ENCODE measurements at regions not wholly inside any gene's neighbourhood (a gene's known extent, or its start where the extent isn't known, plus 50 kb on each side); places are given as distances from the start of the nearest gene placed in this dataset.

- Histone ChIP-seq H3K79me1 (ENCODE audit: low read length) (no peaks in the 10 kb centered on the region), H2BK120ac (ENCODE audit: low read depth, low read length) (no peak overlapping the region), H2BK5ac (ENCODE audit: low read length) (no peak overlapping the region), H2AK5ac (ENCODE audit: low read length) (no peak overlapping the region), H3K4me2 (ENCODE audit: low read length) (no peak overlapping the region), H3K79me2 (ENCODE audit: control insufficient read depth, insufficient read depth, low read length) (no peaks in the 10 kb centered on the region), H3K23ac (ENCODE audit: low read length) (no peak overlapping the region), H4K5ac (ENCODE audit: low read length) (no peak overlapping the region), H3K4ac (ENCODE audit: low read depth, low read length) (no peak overlapping the region), H3K36me3 (ENCODE audit: control insufficient read depth, insufficient read depth, low read length) (no peaks in the 10 kb centered on the region), H3K4me1 (ENCODE audit: control insufficient read depth, low read depth, low read length) (no peaks in the 10 kb centered on the region), H2BK15ac (replicated peaks; ENCODE audit: low read depth) (no peak overlapping the region), H3K27ac (ENCODE audit: low read depth, low read length) (no peak overlapping the region), H3K56ac (ENCODE audit: low read length) (no peak overlapping the region), H3K4me3 (ENCODE audit: low read length) (no peak overlapping the region), H3K27me3 (ENCODE audit: insufficient read depth, low read length, poor library complexity) (no peaks in the 10 kb centered on the region), H3K9ac (ENCODE audit: low read length) (no peak overlapping the region), H3K18ac (ENCODE audit: low read length) (no peak overlapping the region), H4K8ac (ENCODE audit: low read depth, low read length) (no peak overlapping the region)
- no CpG with 5 or more reads among the region's 2 CpGs for WGBS (ENCODE audit: extremely low coverage, insufficient coverage, low lambda C conversion rate)
- DNase-seq = no peak
These were observed 1165.1 kb upstream of the USP15 start for GRCh38 chr12:61095111-61095510.

GRCh38 chr12:61098031-61098580 is 1162.1 kb upstream of the USP15 start:
- Histone ChIP-seq H3K79me2 (ENCODE audit: control insufficient read depth, insufficient read depth, low read length) (no peaks in the 10 kb centered on the region), H2BK5ac (ENCODE audit: low read length) (no peak overlapping the region), H3K4me1 (ENCODE audit: control insufficient read depth, low read depth, low read length) (no peaks in the 10 kb centered on the region), H2AK5ac (ENCODE audit: low read length) (no peak overlapping the region), H3K79me1 (ENCODE audit: low read length) (no peaks in the 10 kb centered on the region), H3K56ac (ENCODE audit: low read length) (no peak overlapping the region), H4K5ac (ENCODE audit: low read length) (no peak overlapping the region), H4K8ac (ENCODE audit: low read depth, low read length) (no peak overlapping the region), H3K27ac (ENCODE audit: low read depth, low read length) (no peak overlapping the region), H3K36me3 (ENCODE audit: control insufficient read depth, insufficient read depth, low read length) (no peaks in the 10 kb centered on the region), H3K4me2 (ENCODE audit: low read length) (no peak overlapping the region), H3K27me3 (ENCODE audit: insufficient read depth, low read length, poor library complexity) (no peaks in the 10 kb centered on the region), H3K18ac (ENCODE audit: low read length) (no peak overlapping the region), H3K4ac (ENCODE audit: low read depth, low read length) (no peak overlapping the region), H3K4me3 (ENCODE audit: low read length) (no peak overlapping the region), H3K23ac (ENCODE audit: low read length) (no peak overlapping the region), H2BK120ac (ENCODE audit: low read depth, low read length) (no peak overlapping the region), H2BK15ac (replicated peaks; ENCODE audit: low read depth) (no peak overlapping the region), H3K9ac (ENCODE audit: low read length) (no peak overlapping the region)
- WGBS (ENCODE audit: extremely low coverage, insufficient coverage, low lambda C conversion rate) = no CpG with 5 or more reads among the region's 7 CpGs
- no peak for DNase-seq

DNA sequence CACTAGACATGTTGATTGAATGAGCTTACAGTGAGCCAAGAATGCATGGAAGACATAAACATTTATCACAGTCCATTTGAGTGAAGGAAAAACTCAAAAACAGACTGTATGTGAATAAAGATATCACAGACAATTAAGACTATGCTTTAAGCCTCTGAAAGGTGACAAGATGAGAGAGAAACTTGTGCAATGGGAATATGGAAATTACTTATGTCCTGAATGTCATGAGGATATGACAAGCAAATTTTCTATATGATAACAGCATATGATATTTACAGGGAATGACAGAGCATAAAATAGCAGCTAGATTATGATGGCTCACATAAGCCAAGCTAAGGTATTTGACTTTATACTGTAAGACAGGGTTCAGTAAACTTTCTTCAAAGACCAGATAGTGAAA is 1153.1 kb upstream of the USP15 start:
- no peak for DNase-seq
- H3K79me2 ChIP-seq (ENCODE audit: control insufficient read depth, insufficient read depth, low read length) = no peaks in the 10 kb centered on the region
- H3K27me3 ChIP-seq (ENCODE audit: insufficient read depth, low read length, poor library complexity) = no peaks in the 10 kb centered on the region
- H3K4me3 ChIP-seq (ENCODE audit: low read length) = no peak overlapping the region
- no peaks in the 10 kb centered on the region for H3K79me1 ChIP-seq (ENCODE audit: low read length)
- H3K4me2 ChIP-seq (ENCODE audit: low read length) = no peak overlapping the region
- no peaks in the 10 kb centered on the region for H3K4me1 ChIP-seq (ENCODE audit: control insufficient read depth, low read depth, low read length)
- no peak overlapping the region for H3K18ac ChIP-seq (ENCODE audit: low read length)
- no peaks in the 10 kb centered on the region for H3K36me3 ChIP-seq (ENCODE audit: control insufficient read depth, insufficient read depth, low read length)
- H2BK5ac ChIP-seq (ENCODE audit: low read length) = no peak overlapping the region
- no peak overlapping the region for H2BK120ac ChIP-seq (ENCODE audit: low read depth, low read length)
- H4K5ac ChIP-seq (ENCODE audit: low read length) = no peak overlapping the region
- no peak overlapping the region for H3K9ac ChIP-seq (ENCODE audit: low read length)
- H3K56ac ChIP-seq (ENCODE audit: low read length) = no peak overlapping the region
- no peak overlapping the region for H3K4ac ChIP-seq (ENCODE audit: low read depth, low read length)
- no peak overlapping the region for H2AK5ac ChIP-seq (ENCODE audit: low read length)
- H2BK15ac ChIP-seq (replicated peaks; ENCODE audit: low read depth) = no peak overlapping the region
- H4K8ac ChIP-seq (ENCODE audit: low read depth, low read length) = no peak overlapping the region
- H3K23ac ChIP-seq (ENCODE audit: low read length) = no peak overlapping the region
- no peak overlapping the region for H3K27ac ChIP-seq (ENCODE audit: low read depth, low read length)

- Histone ChIP-seq H4K5ac (ENCODE audit: low read length) (no peak overlapping the region), H3K27ac (ENCODE audit: low read depth, low read length) (no peak overlapping the region)
- no CpG with 5 or more reads among the region's 1 CpG for WGBS (ENCODE audit: extremely low coverage, insufficient coverage, low lambda C conversion rate)
These were observed 1149.0 kb upstream of the USP15 start for GRCh38 chr12:61111218-61111617.

DNA sequence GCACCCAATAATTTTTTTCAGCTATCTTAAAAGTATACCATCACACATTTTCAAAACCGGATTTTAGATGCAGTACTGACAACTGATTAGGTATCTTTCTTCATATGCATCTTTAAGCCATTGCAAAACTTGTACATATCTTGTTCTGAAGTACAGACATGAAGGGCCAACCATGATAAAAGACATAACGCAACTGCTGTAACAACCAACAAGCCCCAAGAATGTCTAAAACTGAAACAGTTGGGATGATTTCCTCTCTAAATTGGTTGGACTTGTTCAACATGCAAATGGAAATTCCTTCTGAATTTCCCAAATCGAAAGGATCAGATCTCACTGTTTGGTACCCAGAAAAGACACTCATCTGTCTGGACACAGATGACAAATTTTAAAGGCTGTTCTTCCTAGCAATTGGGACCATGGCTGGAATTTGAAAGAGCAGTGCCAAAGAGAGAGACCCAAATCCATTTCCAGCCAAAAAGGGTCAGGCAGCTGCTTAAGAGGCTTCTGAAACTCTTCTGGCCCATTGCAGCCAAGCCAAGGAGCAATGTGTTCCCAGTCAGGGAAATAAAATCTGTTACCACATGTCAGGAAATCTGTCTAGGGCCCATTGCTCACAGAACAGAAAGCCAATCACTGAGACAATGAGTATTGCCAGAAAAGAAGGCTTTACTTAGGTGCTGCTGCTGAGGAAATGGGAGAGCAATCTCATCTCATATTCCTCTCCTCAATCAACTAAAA is 1122.4 kb upstream of the USP15 start:
- no peak overlapping the region for H4K5ac ChIP-seq (ENCODE audit: low read length)
- WGBS (ENCODE audit: extremely low coverage, insufficient coverage, low lambda C conversion rate) = no CpG with 5 or more reads among the region's 3 CpGs

More at GRCh38 chr12:61111218-61111617, 1149.0 kb upstream of the USP15 start:
- H2AK5ac ChIP-seq (ENCODE audit: low read length) = no peak overlapping the region
- no peaks in the 10 kb centered on the region for H3K27me3 ChIP-seq (ENCODE audit: insufficient read depth, low read length, poor library complexity)
- no peaks in the 10 kb centered on the region for H3K36me3 ChIP-seq (ENCODE audit: control insufficient read depth, insufficient read depth, low read length)
- H2BK120ac ChIP-seq (ENCODE audit: low read depth, low read length) = no peak overlapping the region
- no peak overlapping the region for H3K18ac ChIP-seq (ENCODE audit: low read length)
- H3K9ac ChIP-seq (ENCODE audit: low read length) = no peak overlapping the region
- H3K4me2 ChIP-seq (ENCODE audit: low read length) = no peak overlapping the region
- H3K23ac ChIP-seq (ENCODE audit: low read length) = no peak overlapping the region
- no peak overlapping the region for H3K56ac ChIP-seq (ENCODE audit: low read length)
- no peak overlapping the region for H4K8ac ChIP-seq (ENCODE audit: low read depth, low read length)
- no peaks in the 10 kb centered on the region for H3K4me1 ChIP-seq (ENCODE audit: control insufficient read depth, low read depth, low read length)
- no peak overlapping the region for H3K4ac ChIP-seq (ENCODE audit: low read depth, low read length)
- H3K79me2 ChIP-seq (ENCODE audit: control insufficient read depth, insufficient read depth, low read length) = no peaks in the 10 kb centered on the region
- H2BK15ac ChIP-seq (replicated peaks; ENCODE audit: low read depth) = no peak overlapping the region
- H3K4me3 ChIP-seq (ENCODE audit: low read length) = no peak overlapping the region
- H2BK5ac ChIP-seq (ENCODE audit: low read length) = no peak overlapping the region
- no peaks in the 10 kb centered on the region for H3K79me1 ChIP-seq (ENCODE audit: low read length)
- no peak for DNase-seq

GRCh38 chr12:61138415-61138759 is 1121.8 kb upstream of the USP15 start:
- H3K18ac ChIP-seq (ENCODE audit: low read length) = no peak overlapping the region

More for the DNA sequence above, 1122.4 kb upstream of the USP15 start:
- Histone ChIP-seq H3K23ac (ENCODE audit: low read length) (no peak overlapping the region), H2BK120ac (ENCODE audit: low read depth, low read length) (no peak overlapping the region), H3K56ac (ENCODE audit: low read length) (no peak overlapping the region), H3K4me2 (ENCODE audit: low read length) (no peak overlapping the region), H2BK5ac (ENCODE audit: low read length) (no peak overlapping the region), H3K4me1 (ENCODE audit: control insufficient read depth, low read depth, low read length) (no peaks in the 10 kb centered on the region), H3K79me2 (ENCODE audit: control insufficient read depth, insufficient read depth, low read length) (no peaks in the 10 kb centered on the region), H3K27me3 (ENCODE audit: insufficient read depth, low read length, poor library complexity) (no peaks in the 10 kb centered on the region), H3K36me3 (ENCODE audit: control insufficient read depth, insufficient read depth, low read length) (no peaks in the 10 kb centered on the region), H3K27ac (ENCODE audit: low read depth, low read length) (no peak overlapping the region), H2AK5ac (ENCODE audit: low read length) (no peak overlapping the region), H3K79me1 (ENCODE audit: low read length) (no peaks in the 10 kb centered on the region), H2BK15ac (replicated peaks; ENCODE audit: low read depth) (no peak overlapping the region), H3K9ac (ENCODE audit: low read length) (no peak overlapping the region), H4K8ac (ENCODE audit: low read depth, low read length) (no peak overlapping the region), H3K4me3 (ENCODE audit: low read length) (no peak overlapping the region), H3K18ac (ENCODE audit: low read length) (no peak overlapping the region), H3K4ac (ENCODE audit: low read depth, low read length) (no peak overlapping the region)
- DNase-seq = no peak

More at GRCh38 chr12:61138415-61138759, 1121.8 kb upstream of the USP15 start:
- H3K36me3 ChIP-seq (ENCODE audit: control insufficient read depth, insufficient read depth, low read length) = no peaks in the 10 kb centered on the region
- no peak overlapping the region for H2BK5ac ChIP-seq (ENCODE audit: low read length)
- H2BK120ac ChIP-seq (ENCODE audit: low read depth, low read length) = no peak overlapping the region
- H3K4me1 ChIP-seq (ENCODE audit: control insufficient read depth, low read depth, low read length) = no peaks in the 10 kb centered on the region
- H3K4me2 ChIP-seq (ENCODE audit: low read length) = no peak overlapping the region
- H3K27me3 ChIP-seq (ENCODE audit: insufficient read depth, low read length, poor library complexity) = no peaks in the 10 kb centered on the region
- no peak for DNase-seq
- H3K79me1 ChIP-seq (ENCODE audit: low read length) = no peaks in the 10 kb centered on the region
- no peak overlapping the region for H3K27ac ChIP-seq (ENCODE audit: low read depth, low read length)
- no peak overlapping the region for H3K9ac ChIP-seq (ENCODE audit: low read length)
- H2BK15ac ChIP-seq (replicated peaks; ENCODE audit: low read depth) = no peak overlapping the region
- no peaks in the 10 kb centered on the region for H3K79me2 ChIP-seq (ENCODE audit: control insufficient read depth, insufficient read depth, low read length)
- H2AK5ac ChIP-seq (ENCODE audit: low read length) = no peak overlapping the region
- H4K5ac ChIP-seq (ENCODE audit: low read length) = no peak overlapping the region
- no peak overlapping the region for H3K23ac ChIP-seq (ENCODE audit: low read length)
- no peak overlapping the region for H3K4me3 ChIP-seq (ENCODE audit: low read length)
- no peak overlapping the region for H4K8ac ChIP-seq (ENCODE audit: low read depth, low read length)
- H3K56ac ChIP-seq (ENCODE audit: low read length) = no peak overlapping the region
- H3K4ac ChIP-seq (ENCODE audit: low read depth, low read length) = no peak overlapping the region
